Progenitor cell of endocrine pancreas (in vitro differentiated cells): ENCODE measurements at regions not wholly inside any gene's neighbourhood (a gene's known extent, or its start where the extent isn't known, plus 50 kb on each side); places are given as distances from the start of the nearest gene placed in this dataset.

Experiments used
- DNase-seq: peaks from one replicate; pipeline ENCODE4 v3.0.0; 2021; ENCODE audit warnings: low spot score; ENCODE audit not compliant: unreplicated experiment
- H3K27ac Mint-ChIP-seq: 2 replicates; pipeline ENCODE4 v1.8.0; 2021; ENCODE audit warnings: mild to moderate bottlenecking, moderate library complexity, mixed read lengths
- H3K27me3 Mint-ChIP-seq: 2 replicates; pipeline ENCODE4 v1.8.0; 2021; ENCODE audit warnings: mixed read lengths
- H3K36me3 Mint-ChIP-seq: 2 replicates; pipeline ENCODE4 v1.8.0; 2022; ENCODE audit warnings: mixed read lengths; ENCODE audit not compliant: insufficient read depth
- H3K4me1 Mint-ChIP-seq: 2 replicates; pipeline ENCODE4 v1.8.0; 2021; ENCODE audit warnings: low read depth, mixed read lengths
- H3K4me3 Mint-ChIP-seq: 2 replicates; pipeline ENCODE4 v1.8.0; 2021; ENCODE audit warnings: low read depth, mild to moderate bottlenecking, moderate library complexity, mixed read lengths
- H3K9me3 Mint-ChIP-seq: 2 replicates; pipeline ENCODE4 v1.8.0; 2021; ENCODE audit warnings: low read depth, mixed read lengths
- CTCF ChIP-seq: fragments of 200-600 bp; sonication (generic); IDR thresholded peaks from one replicate; pipeline ENCODE4 v1.5.0; 2021; ENCODE audit warnings: antibody characterized with exemption, mild to moderate bottlenecking; ENCODE audit not compliant: unreplicated experiment

GRCh38 chr10:44811072-44811471, 100.1 kb upstream of the TMEM72 start:
- Mint-ChIP-seq H3K4me1 (peaks cover 2% of the 10 kb centered on the region), H3K27me3 (peaks cover 7% of the 10 kb centered on the region), H3K9me3 (peaks cover 5% of the 10 kb centered on the region), H3K27ac (no peak overlapping the region), H3K36me3 (no peaks in the 10 kb centered on the region), H3K4me3 (no peak overlapping the region)
- no peak for DNase-seq
- no peak for TF ChIP-seq CTCF

DNA sequence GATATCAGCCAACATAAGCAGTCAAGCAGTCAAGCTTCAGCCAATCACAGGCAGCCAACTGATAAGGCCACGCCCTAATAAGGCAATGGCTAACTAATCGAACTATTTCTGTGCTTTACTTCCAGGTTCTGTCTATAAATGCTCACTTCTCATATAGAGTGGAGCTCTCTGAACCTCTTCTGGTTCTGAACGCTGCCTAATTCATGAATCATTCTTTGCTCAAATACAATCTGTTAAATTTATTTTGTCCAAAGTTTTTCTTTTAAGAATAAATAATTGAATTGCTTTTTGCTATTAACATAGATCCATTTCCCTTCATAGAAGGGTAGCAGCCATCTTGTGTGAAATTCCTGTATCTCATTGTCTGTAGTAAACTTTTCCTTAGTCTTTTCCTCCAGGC, 97.9 kb upstream of the TMEM72 start:
- H3K4me1 Mint-ChIP-seq, result peaks cover 2% of the 10 kb centered on the region
- no peak for TF ChIP-seq CTCF
- no peak overlapping the region for H3K4me3 Mint-ChIP-seq
- DNase-seq, result no peak
- H3K9me3 Mint-ChIP-seq, result peaks cover 5% of the 10 kb centered on the region
- peaks cover 3% of the 10 kb centered on the region for H3K27me3 Mint-ChIP-seq
- H3K36me3 Mint-ChIP-seq, result no peaks in the 10 kb centered on the region
- no peak overlapping the region for H3K27ac Mint-ChIP-seq

- H3K27me3 Mint-ChIP-seq, result peaks cover 3% of the 10 kb centered on the region
- peaks cover 5% of the 10 kb centered on the region for H3K9me3 Mint-ChIP-seq
- TF ChIP-seq CTCF, result no peak
- no peak for DNase-seq
- peaks cover 2% of the 10 kb centered on the region for H3K4me1 Mint-ChIP-seq
- no peak overlapping the region for H3K4me3 Mint-ChIP-seq
- no peak overlapping the region for H3K27ac Mint-ChIP-seq
- H3K36me3 Mint-ChIP-seq, result no peaks in the 10 kb centered on the region
Observed at GRCh38 chr10:44814929-44815328, 96.2 kb upstream of the TMEM72 start.

DNA sequence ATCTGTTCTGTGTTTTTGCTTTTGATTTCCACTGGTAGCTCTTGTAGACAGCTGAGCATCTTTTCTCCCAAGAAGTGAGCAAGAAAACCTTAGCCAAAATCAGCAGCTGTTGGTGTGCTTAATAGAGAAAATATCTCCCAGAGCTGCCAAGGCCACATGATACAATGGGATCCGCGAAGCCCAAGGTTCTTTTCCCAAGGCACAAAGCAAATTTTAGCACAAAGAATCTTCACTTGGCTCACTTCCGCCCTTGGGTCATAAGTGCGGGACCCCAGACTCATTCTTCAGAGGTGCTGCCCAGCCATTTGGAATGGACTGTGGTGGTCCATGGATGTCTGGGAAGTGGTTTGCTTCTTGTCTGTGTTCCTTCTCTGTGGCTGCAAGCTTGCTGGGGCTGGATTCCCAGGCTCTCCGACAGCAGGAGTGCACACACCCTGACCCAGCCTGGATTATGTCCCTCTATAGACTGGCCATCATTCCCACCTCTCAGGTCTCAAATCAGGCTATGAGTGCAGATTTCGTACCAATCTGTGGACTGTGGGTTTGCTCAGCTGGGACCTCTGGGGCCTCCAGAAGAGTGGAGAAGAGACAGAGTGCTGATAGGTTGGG, 93.0 kb upstream of the TMEM72 start:
- H3K9me3 Mint-ChIP-seq, result peaks cover 5% of the 10 kb centered on the region
- no peaks in the 10 kb centered on the region for H3K36me3 Mint-ChIP-seq
- no peak overlapping the region for H3K4me3 Mint-ChIP-seq
- TF ChIP-seq CTCF, result no peak
- peaks cover 3% of the 10 kb centered on the region for H3K27me3 Mint-ChIP-seq
- no peaks in the 10 kb centered on the region for H3K4me1 Mint-ChIP-seq
- no peak for DNase-seq
- H3K27ac Mint-ChIP-seq, result no peak overlapping the region

DNA sequence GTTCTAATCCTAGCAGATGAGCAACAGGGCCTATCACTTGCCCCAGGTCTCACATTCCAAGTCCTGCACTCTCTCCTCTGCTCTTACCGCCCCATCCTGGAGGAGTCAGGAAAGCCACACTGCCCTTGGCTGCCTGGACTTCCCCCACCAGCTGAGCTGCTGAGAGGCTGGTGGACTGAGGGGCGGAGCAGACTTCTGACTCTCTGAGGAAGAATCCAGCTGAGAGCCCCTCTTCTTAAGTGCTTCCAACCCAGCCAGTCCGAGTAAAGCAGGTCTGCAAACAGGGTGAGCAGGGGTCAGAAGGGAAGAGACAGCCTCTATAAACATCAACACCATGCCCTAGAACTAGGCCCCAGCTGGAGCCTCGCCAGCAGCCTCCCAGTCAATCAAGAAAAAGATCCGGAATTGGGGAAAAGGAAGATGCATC, 92.4 kb upstream of the TMEM72 start:
- Mint-ChIP-seq H3K36me3 (no peaks in the 10 kb centered on the region), H3K9me3 (peaks cover 2% of the 10 kb centered on the region), H3K27me3 (peaks cover 3% of the 10 kb centered on the region), H3K4me1 (no peaks in the 10 kb centered on the region), H3K27ac (no peak overlapping the region), H3K4me3 (no peak overlapping the region)
- TF ChIP-seq CTCF, result no peak
- no peak for DNase-seq
